OCI-LY1 (cell line): ENCODE measurements at regions not wholly inside any gene's neighbourhood (a gene's known extent, or its start where the extent isn't known, plus 50 kb on each side); places are given as distances from the start of the nearest gene placed in this dataset.

Experiments
- EZH2 ChIP-seq: fragments of 200-600 bp; sonication (generic), shearing (Covaris generic); IDR thresholded peaks from 2 replicates; pipeline ENCODE4 v1.8.0; 2017; ENCODE audit warnings: borderline replicate concordance, mixed run types, mild to moderate bottlenecking, antibody characterized with exemption, low read length, moderate library complexity, mixed read lengths
- TF ChIP-seq, protein P1 (sequence below): fragments of 200-600 bp; sonication (generic), shearing (Covaris generic); IDR thresholded peaks from 2 replicates; pipeline ENCODE4 v1.5.1; 2017; ENCODE audit warnings: mild to moderate bottlenecking, antibody characterized with exemption, low read length, moderate library complexity, mixed read lengths

- no peak for TF ChIP-seq EZH2
- TF ChIP-seq, protein P1, sequence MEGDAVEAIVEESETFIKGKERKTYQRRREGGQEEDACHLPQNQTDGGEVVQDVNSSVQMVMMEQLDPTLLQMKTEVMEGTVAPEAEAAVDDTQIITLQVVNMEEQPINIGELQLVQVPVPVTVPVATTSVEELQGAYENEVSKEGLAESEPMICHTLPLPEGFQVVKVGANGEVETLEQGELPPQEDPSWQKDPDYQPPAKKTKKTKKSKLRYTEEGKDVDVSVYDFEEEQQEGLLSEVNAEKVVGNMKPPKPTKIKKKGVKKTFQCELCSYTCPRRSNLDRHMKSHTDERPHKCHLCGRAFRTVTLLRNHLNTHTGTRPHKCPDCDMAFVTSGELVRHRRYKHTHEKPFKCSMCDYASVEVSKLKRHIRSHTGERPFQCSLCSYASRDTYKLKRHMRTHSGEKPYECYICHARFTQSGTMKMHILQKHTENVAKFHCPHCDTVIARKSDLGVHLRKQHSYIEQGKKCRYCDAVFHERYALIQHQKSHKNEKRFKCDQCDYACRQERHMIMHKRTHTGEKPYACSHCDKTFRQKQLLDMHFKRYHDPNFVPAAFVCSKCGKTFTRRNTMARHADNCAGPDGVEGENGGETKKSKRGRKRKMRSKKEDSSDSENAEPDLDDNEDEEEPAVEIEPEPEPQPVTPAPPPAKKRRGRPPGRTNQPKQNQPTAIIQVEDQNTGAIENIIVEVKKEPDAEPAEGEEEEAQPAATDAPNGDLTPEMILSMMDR: no peak
These were observed 339.0 kb downstream of the TMEM114 start for GRCh38 chr16:8251298-8251697.
